KOPT-K1 (cell line): ENCODE measurements at regions not wholly inside any gene's neighbourhood (a gene's known extent, or its start where the extent isn't known, plus 50 kb on each side); places are given as distances from the start of the nearest gene placed in this dataset.

Experiments
- H3K27ac ChIP-seq: fragments of 200-600 bp; sonication (generic); 2 replicates; pipeline ENCODE4 v1.5.1; 2016; ENCODE audit warnings: antibody characterized with exemption, mild to moderate bottlenecking, low read depth, low read length; ENCODE audit not compliant: poor library complexity, severe bottlenecking
- H3K36me3 ChIP-seq: fragments of 200-600 bp; sonication (generic); 2 replicates; pipeline ENCODE4 v1.5.1; 2017; ENCODE audit warnings: antibody characterized with exemption, mild to moderate bottlenecking, low read length, moderate library complexity; ENCODE audit not compliant: insufficient read depth
- H3K9me3 ChIP-seq: fragments of 200-600 bp; sonication (generic); 2 replicates; pipeline ENCODE4 v1.5.1; 2017; ENCODE audit warnings: antibody characterized with exemption, low read length, mild to moderate bottlenecking; ENCODE audit not compliant: insufficient read depth, poor library complexity, severe bottlenecking

GRCh38 chr17:45677770-45678169 lies 106.3 kb upstream of the CRHR1 start:
- no peaks in the 10 kb centered on the region for H3K9me3 ChIP-seq
- H3K36me3 ChIP-seq: no peaks in the 10 kb centered on the region
- H3K27ac ChIP-seq: no peak overlapping the region

- Histone ChIP-seq H3K9me3 (no peaks in the 10 kb centered on the region), H3K36me3 (no peaks in the 10 kb centered on the region), H3K27ac (no peak overlapping the region)
Observed at GRCh38 chr17:45679426-45679825, 104.7 kb upstream of the CRHR1 start.

- H3K27ac ChIP-seq: no peak overlapping the region
- H3K36me3 ChIP-seq: no peaks in the 10 kb centered on the region
- H3K9me3 ChIP-seq: no peaks in the 10 kb centered on the region
Observed at GRCh38 chr17:45680360-45680759, 103.8 kb upstream of the CRHR1 start.

- H3K9me3 ChIP-seq: no peaks in the 10 kb centered on the region
- no peaks in the 10 kb centered on the region for H3K36me3 ChIP-seq
- H3K27ac ChIP-seq: no peak overlapping the region
Observed at GRCh38 chr17:45681706-45682105, 102.4 kb upstream of the CRHR1 start.

- Histone ChIP-seq H3K27ac (no peak overlapping the region), H3K9me3 (no peaks in the 10 kb centered on the region)
Observed at GRCh38 chr17:45686250-45686649, 97.9 kb upstream of the CRHR1 start.

GRCh38 chr17:45687594-45687993 lies 96.5 kb upstream of the CRHR1 start:
- H3K9me3 ChIP-seq: no peaks in the 10 kb centered on the region
- H3K27ac ChIP-seq: no peak overlapping the region
- H3K36me3 ChIP-seq: no peaks in the 10 kb centered on the region

More at GRCh38 chr17:45686250-45686649, 97.9 kb upstream of the CRHR1 start:
- H3K36me3 ChIP-seq: no peaks in the 10 kb centered on the region

GRCh38 chr17:45688353-45688752 lies 95.8 kb upstream of the CRHR1 start:
- Histone ChIP-seq H3K36me3 (no peaks in the 10 kb centered on the region), H3K27ac (no peak overlapping the region), H3K9me3 (no peaks in the 10 kb centered on the region)

GRCh38 chr17:45688820-45689219 lies 95.3 kb upstream of the CRHR1 start:
- H3K36me3 ChIP-seq: no peaks in the 10 kb centered on the region
- H3K27ac ChIP-seq: no peak overlapping the region
- H3K9me3 ChIP-seq: no peaks in the 10 kb centered on the region

- Histone ChIP-seq H3K9me3 (no peaks in the 10 kb centered on the region), H3K36me3 (no peaks in the 10 kb centered on the region), H3K27ac (no peak overlapping the region)
Observed at GRCh38 chr17:45689451-45689850, 94.7 kb upstream of the CRHR1 start.

- Histone ChIP-seq H3K9me3 (no peaks in the 10 kb centered on the region), H3K36me3 (no peaks in the 10 kb centered on the region), H3K27ac (no peak overlapping the region)
Observed at GRCh38 chr17:45690625-45691275, 93.4 kb upstream of the CRHR1 start.

- Histone ChIP-seq H3K27ac (no peak overlapping the region), H3K36me3 (no peaks in the 10 kb centered on the region), H3K9me3 (no peaks in the 10 kb centered on the region)
Observed at GRCh38 chr17:45692661-45693060, 91.5 kb upstream of the CRHR1 start.

- H3K36me3 ChIP-seq: no peaks in the 10 kb centered on the region
- H3K27ac ChIP-seq: no peak overlapping the region
- no peaks in the 10 kb centered on the region for H3K9me3 ChIP-seq
Observed at GRCh38 chr17:45693792-45694191, 90.3 kb upstream of the CRHR1 start.

GRCh38 chr17:45696442-45696841 lies 87.7 kb upstream of the CRHR1 start:
- Histone ChIP-seq H3K36me3 (no peaks in the 10 kb centered on the region), H3K27ac (no peak overlapping the region)

GRCh38 chr17:45697076-45697475 lies 87.0 kb upstream of the CRHR1 start:
- Histone ChIP-seq H3K36me3 (no peaks in the 10 kb centered on the region), H3K27ac (no peak overlapping the region), H3K9me3 (no peaks in the 10 kb centered on the region)

More at GRCh38 chr17:45696442-45696841, 87.7 kb upstream of the CRHR1 start:
- no peaks in the 10 kb centered on the region for H3K9me3 ChIP-seq

GRCh38 chr17:45700171-45701090 lies 83.7 kb upstream of the CRHR1 start:
- no peaks in the 10 kb centered on the region for H3K36me3 ChIP-seq
- no peak overlapping the region for H3K27ac ChIP-seq
- no peaks in the 10 kb centered on the region for H3K9me3 ChIP-seq
